Loucy (cell line): ENCODE measurements at regions not wholly inside any gene's neighbourhood (a gene's known extent, or its start where the extent isn't known, plus 50 kb on each side); places are given as distances from the start of the nearest gene placed in this dataset.

ENCODE experiments used
- H2AFZ ChIP-seq: fragments of 200-600 bp; sonication (generic); 2 replicates; pipeline ENCODE4 v1.6.0; 2016; ENCODE audit warnings: antibody characterized with exemption, mild to moderate bottlenecking, low read length, moderate library complexity
- H3F3A ChIP-seq: fragments of 200-600 bp; 2 replicates; pipeline ENCODE4 v1.6.0; 2016; ENCODE audit warnings: antibody characterized with exemption, low read depth, mild to moderate bottlenecking
- H3K27me3 ChIP-seq: fragments of 200-600 bp; sonication (generic); 2 replicates; pipeline ENCODE4 v1.6.1; 2014; ENCODE audit warnings: low read length, mild to moderate bottlenecking; ENCODE audit not compliant: insufficient read depth, poor library complexity, severe bottlenecking
- H3K36me3 ChIP-seq: fragments of 200-600 bp; sonication (generic); 2 replicates; pipeline ENCODE4 v1.6.1; 2016; ENCODE audit warnings: low read length; ENCODE audit not compliant: insufficient read depth
- H3K4me1 ChIP-seq: fragments of 200-600 bp; sonication (generic); 2 replicates; pipeline ENCODE4 v1.5.1; 2014; ENCODE audit warnings: low read length, mild to moderate bottlenecking; ENCODE audit not compliant: insufficient read depth, poor library complexity, severe bottlenecking
- H3K4me2 ChIP-seq: fragments of 200-600 bp; sonication (generic); 2 replicates; pipeline ENCODE4 v1.6.0; 2014; ENCODE audit warnings: antibody characterized with exemption, low read length, low read depth, mild to moderate bottlenecking; ENCODE audit not compliant: poor library complexity, severe bottlenecking
- H3K4me3 ChIP-seq: fragments of 200-600 bp; sonication (generic); 2 replicates; pipeline ENCODE4 v1.5.1; 2014; ENCODE audit warnings: low read length, mild to moderate bottlenecking, mixed read lengths; ENCODE audit not compliant: poor library complexity, severe bottlenecking
- H3K79me2 ChIP-seq: fragments of 200-600 bp; sonication (generic); 2 replicates; pipeline ENCODE4 v1.6.1; 2014; ENCODE audit warnings: low read length; ENCODE audit not compliant: insufficient read depth
- H3K9ac ChIP-seq: fragments of 200-600 bp; sonication (generic); 2 replicates; pipeline ENCODE4 v1.6.0; 2014; ENCODE audit warnings: mild to moderate bottlenecking, low read depth, low read length, moderate library complexity; ENCODE audit not compliant: poor library complexity, severe bottlenecking
- H3K9me2 ChIP-seq: fragments of 200-600 bp; sonication (generic); replicated peaks from 2 replicates; pipeline ENCODE4 v1.6.1; 2016; ENCODE audit warnings: low read depth, low read length, mixed read lengths
- H3K9me3 ChIP-seq: fragments of 200-600 bp; sonication (generic); 2 replicates; pipeline ENCODE4 v1.6.1; 2014; ENCODE audit warnings: mild to moderate bottlenecking, antibody characterized with exemption, low read length, low read depth; ENCODE audit not compliant: insufficient read depth
- H4K20me1 ChIP-seq: fragments of 200-600 bp; sonication (generic); 2 replicates; pipeline ENCODE4 v1.6.0; 2014; ENCODE audit warnings: antibody characterized with exemption, low read length, mild to moderate bottlenecking; ENCODE audit not compliant: insufficient read depth, poor library complexity, severe bottlenecking
- EZH2phosphoT487 ChIP-seq: fragments of 200-600 bp; IDR thresholded peaks from 2 replicates; pipeline ENCODE4 v1.6.1; 2018; ENCODE audit warnings: antibody characterized with exemption, mild to moderate bottlenecking, moderate library complexity, borderline replicate concordance
- TF ChIP-seq, protein P1 (sequence below): fragments of 200-600 bp; sonication (generic); conservative IDR thresholded peaks from 2 replicates; pipeline ENCODE4 v1.5.1; 2014; ENCODE audit warnings: mild to moderate bottlenecking, antibody characterized with exemption, low read length

DNA sequence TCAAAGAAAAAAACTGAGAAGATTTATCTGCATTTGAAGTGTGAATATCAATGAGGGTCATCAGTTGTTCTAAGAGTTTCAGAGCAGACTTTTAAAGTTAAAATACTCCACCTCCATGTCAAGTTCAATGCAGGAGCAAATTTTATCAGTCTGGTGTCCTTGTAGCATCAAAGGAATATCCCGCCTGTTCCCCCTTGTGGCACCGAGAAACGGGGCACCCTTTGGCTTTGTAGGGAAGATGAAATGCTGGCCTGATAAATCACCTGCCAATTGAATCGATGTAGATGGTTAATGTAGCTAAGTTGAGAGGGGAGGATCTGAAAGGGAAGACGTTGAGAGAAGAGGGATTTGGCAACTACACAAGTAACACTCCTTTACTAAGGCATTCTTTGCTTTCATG is 714.5 kb downstream of the EFNA5 start:
- Histone ChIP-seq H4K20me1 (no peaks in the 10 kb centered on the region), H3K9ac (no peak overlapping the region), H3K4me1 (no peaks in the 10 kb centered on the region), H3K9me3 (no peaks in the 10 kb centered on the region), H3K4me3 (no peak overlapping the region), H3K36me3 (no peaks in the 10 kb centered on the region), H2AFZ (no peak overlapping the region), H3K27me3 (no peaks in the 10 kb centered on the region), H3F3A (no peaks in the 10 kb centered on the region), H3K4me2 (no peak overlapping the region), H3K79me2 (no peaks in the 10 kb centered on the region), H3K9me2 (no peaks in the 10 kb centered on the region)
- no peak for TF ChIP-seq EZH2phosphoT487
- TF ChIP-seq, protein P1, sequence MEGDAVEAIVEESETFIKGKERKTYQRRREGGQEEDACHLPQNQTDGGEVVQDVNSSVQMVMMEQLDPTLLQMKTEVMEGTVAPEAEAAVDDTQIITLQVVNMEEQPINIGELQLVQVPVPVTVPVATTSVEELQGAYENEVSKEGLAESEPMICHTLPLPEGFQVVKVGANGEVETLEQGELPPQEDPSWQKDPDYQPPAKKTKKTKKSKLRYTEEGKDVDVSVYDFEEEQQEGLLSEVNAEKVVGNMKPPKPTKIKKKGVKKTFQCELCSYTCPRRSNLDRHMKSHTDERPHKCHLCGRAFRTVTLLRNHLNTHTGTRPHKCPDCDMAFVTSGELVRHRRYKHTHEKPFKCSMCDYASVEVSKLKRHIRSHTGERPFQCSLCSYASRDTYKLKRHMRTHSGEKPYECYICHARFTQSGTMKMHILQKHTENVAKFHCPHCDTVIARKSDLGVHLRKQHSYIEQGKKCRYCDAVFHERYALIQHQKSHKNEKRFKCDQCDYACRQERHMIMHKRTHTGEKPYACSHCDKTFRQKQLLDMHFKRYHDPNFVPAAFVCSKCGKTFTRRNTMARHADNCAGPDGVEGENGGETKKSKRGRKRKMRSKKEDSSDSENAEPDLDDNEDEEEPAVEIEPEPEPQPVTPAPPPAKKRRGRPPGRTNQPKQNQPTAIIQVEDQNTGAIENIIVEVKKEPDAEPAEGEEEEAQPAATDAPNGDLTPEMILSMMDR = no peak

DNA sequence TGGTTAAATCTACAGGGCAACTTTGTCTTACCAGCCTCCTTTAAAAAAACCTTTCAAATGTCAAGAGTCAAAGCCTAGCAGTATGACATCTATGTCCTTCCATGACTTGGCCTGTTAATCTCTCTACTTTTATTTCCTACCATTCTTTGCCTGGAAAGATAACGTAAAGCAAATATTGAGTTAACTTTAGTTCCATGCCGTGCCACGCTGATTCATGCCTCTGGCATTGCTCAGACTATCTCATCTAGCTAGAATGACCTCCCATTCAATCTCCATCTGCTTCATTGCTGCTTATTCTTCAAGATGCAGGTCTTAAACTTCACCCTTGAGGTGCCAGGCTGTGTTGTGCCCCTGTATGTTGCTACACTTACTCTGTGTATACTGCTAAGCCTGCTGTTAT is 729.8 kb downstream of the EFNA5 start:
- H3K27me3 ChIP-seq = no peaks in the 10 kb centered on the region
- H3K9ac ChIP-seq = no peak overlapping the region
- H3K4me3 ChIP-seq = no peak overlapping the region
- H4K20me1 ChIP-seq = no peaks in the 10 kb centered on the region
- no peaks in the 10 kb centered on the region for H3K36me3 ChIP-seq
- H3K4me2 ChIP-seq = no peak overlapping the region
- TF ChIP-seq, protein P1 = no peak
- no peak for TF ChIP-seq EZH2phosphoT487
- no peaks in the 10 kb centered on the region for H3K9me2 ChIP-seq
- H3F3A ChIP-seq = no peaks in the 10 kb centered on the region
- no peak overlapping the region for H2AFZ ChIP-seq
- H3K9me3 ChIP-seq = no peaks in the 10 kb centered on the region
- no peaks in the 10 kb centered on the region for H3K79me2 ChIP-seq
- H3K4me1 ChIP-seq = no peaks in the 10 kb centered on the region

DNA sequence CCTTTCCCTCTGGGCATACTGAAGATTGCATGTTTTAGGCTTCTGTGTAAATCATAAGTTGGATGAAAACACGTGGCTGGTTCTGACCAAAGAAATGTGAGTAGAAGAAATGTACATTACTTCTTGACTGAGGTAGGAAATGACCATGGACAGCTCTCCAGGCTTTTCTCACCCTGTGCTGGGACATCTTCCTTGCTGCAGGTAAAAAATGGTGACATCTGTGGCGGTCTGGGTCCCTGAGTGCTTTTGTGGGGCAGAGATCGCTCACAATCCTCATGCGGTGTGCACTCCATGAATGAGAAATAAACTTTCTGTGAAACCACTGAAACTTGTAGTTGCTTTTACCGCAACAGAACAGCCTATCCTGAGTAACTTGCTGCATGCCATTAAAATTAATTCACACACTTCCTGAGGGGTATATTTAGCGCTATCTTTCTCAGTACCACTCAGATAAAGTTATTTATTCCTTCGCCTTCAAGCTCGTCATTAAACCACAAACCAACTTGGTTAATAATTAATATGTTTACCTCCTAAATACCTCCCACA is 730.4 kb downstream of the EFNA5 start:
- Histone ChIP-seq H3K36me3 (no peaks in the 10 kb centered on the region), H3K9me2 (no peaks in the 10 kb centered on the region), H4K20me1 (no peaks in the 10 kb centered on the region), H3K27me3 (no peaks in the 10 kb centered on the region), H3F3A (no peaks in the 10 kb centered on the region), H3K4me2 (no peak overlapping the region), H3K4me3 (no peak overlapping the region), H3K4me1 (no peaks in the 10 kb centered on the region), H3K79me2 (no peaks in the 10 kb centered on the region), H3K9ac (no peak overlapping the region), H2AFZ (no peak overlapping the region), H3K9me3 (no peaks in the 10 kb centered on the region)
- TF ChIP-seq EZH2phosphoT487 = no peak
- TF ChIP-seq, protein P1 = no peak
